ENCODE measurements at regions not wholly inside any gene's neighbourhood (a gene's known extent, or its start where the extent isn't known, plus 50 kb on each side); places are given as distances from the start of the nearest gene placed in this dataset.

- no peak for TF ChIP-seq CTCF (IDR thresholded peaks at IDR 0.05)
- no peak for TF ChIP-seq POLR2AphosphoS5 (IDR thresholded peaks at IDR 0.05; ENCODE audit: insufficient read depth in 1 of 2, low read depth in 1 of 2)
Measured at GRCh38 chrX:11040405-11040804, 70.7 kb upstream of the HCCS start.
